SU-DHL-6 (cell line): ENCODE measurements at regions not wholly inside any gene's neighbourhood (a gene's known extent, or its start where the extent isn't known, plus 50 kb on each side); places are given as distances from the start of the nearest gene placed in this dataset.

Experiments
- H2AFZ ChIP-seq: fragments of 200-600 bp; sonication (generic); 2 replicates; pipeline ENCODE4 v1.6.1; 2014; ENCODE audit warnings: low read depth, mild to moderate bottlenecking, moderate library complexity, mixed read lengths, antibody characterized with exemption, low read length; ENCODE audit not compliant: severe bottlenecking
- H3F3A ChIP-seq: fragments of 200-600 bp; shearing (Covaris generic); 2 replicates; pipeline ENCODE4 v1.6.0; 2016; ENCODE audit warnings: antibody characterized with exemption, mild to moderate bottlenecking; ENCODE audit not compliant: insufficient read depth
- H3K27ac ChIP-seq: fragments of 200-600 bp; sonication (generic); 2 replicates; pipeline ENCODE4 v1.5.1; 2016; ENCODE audit warnings: low read depth, mild to moderate bottlenecking, low read length, moderate library complexity, mixed read lengths
- H3K27me3 ChIP-seq: fragments of 200-600 bp; sonication (generic), shearing (Covaris generic); 2 replicates; pipeline ENCODE4 v1.6.0; 2014; ENCODE audit warnings: mild to moderate bottlenecking, low read length
- H3K36me3 ChIP-seq: fragments of 200-600 bp; sonication (generic); 2 replicates; pipeline ENCODE4 v1.6.1; 2014; ENCODE audit warnings: mild to moderate bottlenecking, low read length, mixed read lengths
- H3K4me2 ChIP-seq: fragments of 300-600, 200-600 bp; shearing (Covaris generic), sonication (generic); 2 replicates; pipeline ENCODE4 v1.6.0; 2014; ENCODE audit warnings: low read length, low read depth, mild to moderate bottlenecking; ENCODE audit not compliant: poor library complexity, severe bottlenecking
- H3K4me3 ChIP-seq: fragments of 200-600 bp; sonication (generic); 2 replicates; pipeline ENCODE4 v1.5.1; 2014; ENCODE audit warnings: antibody characterized with exemption, low read length, mild to moderate bottlenecking, mixed read lengths; ENCODE audit not compliant: insufficient read depth, poor library complexity, severe bottlenecking
- H3K79me2 ChIP-seq: fragments of 200-600 bp; sonication (generic); 2 replicates; pipeline ENCODE4 v1.6.1; 2014; ENCODE audit warnings: mild to moderate bottlenecking, low read length, moderate library complexity; ENCODE audit not compliant: insufficient read depth
- H3K9ac ChIP-seq: fragments of 200-600 bp; sonication (generic); 2 replicates; pipeline ENCODE4 v1.7.0; 2014; ENCODE audit warnings: mild to moderate bottlenecking, low read length
- H3K9me2 ChIP-seq: fragments of 200-600 bp; sonication (generic); replicated peaks from 2 replicates; pipeline ENCODE4 v1.6.1; 2014; ENCODE audit warnings: low read length; ENCODE audit not compliant: insufficient read depth
- H3K9me3 ChIP-seq: fragments of 200-600 bp; sonication (generic); 2 replicates; pipeline ENCODE4 v1.6.1; 2014; ENCODE audit warnings: low read length, mixed read lengths; ENCODE audit not compliant: insufficient read depth
- H4K20me1 ChIP-seq: fragments of 200-600 bp; sonication (generic); 2 replicates; pipeline ENCODE4 v1.6.1; 2014; ENCODE audit warnings: low read depth, mild to moderate bottlenecking, antibody characterized with exemption, low read length, moderate library complexity, mixed read lengths
- EZH2phosphoT487 ChIP-seq: fragments of 200-600 bp; sonication (generic), shearing (Covaris generic); conservative IDR thresholded peaks from 2 replicates; pipeline ENCODE4 v1.6.1; 2018; ENCODE audit warnings: mild to moderate bottlenecking, antibody characterized with exemption, low read length, moderate library complexity, mixed read lengths
- TF ChIP-seq, protein P1 (sequence below): fragments of 200-600 bp; sonication (generic); IDR thresholded peaks from one replicate; pipeline ENCODE4 v1.5.1; 2017; ENCODE audit warnings: antibody characterized with exemption, mild to moderate bottlenecking, low read length, moderate library complexity; ENCODE audit not compliant: insufficient read depth, poor library complexity, severe bottlenecking

GRCh38 chr2:8088810-8089209 lies 593.0 kb upstream of the ID2 start:
- H3K79me2 ChIP-seq = no peaks in the 10 kb centered on the region
- no peak overlapping the region for H2AFZ ChIP-seq
- no peaks in the 10 kb centered on the region for H3K36me3 ChIP-seq
- no peaks in the 10 kb centered on the region for H3K27me3 ChIP-seq
- H3K9ac ChIP-seq = no peak overlapping the region
- H3K4me2 ChIP-seq = no peak overlapping the region
- H3K4me3 ChIP-seq = no peak overlapping the region
- H3K9me2 ChIP-seq = no peaks in the 10 kb centered on the region
- no peak overlapping the region for H3K27ac ChIP-seq
- H3F3A ChIP-seq = no peaks in the 10 kb centered on the region
- no peak for TF ChIP-seq EZH2phosphoT487
- TF ChIP-seq, protein P1, sequence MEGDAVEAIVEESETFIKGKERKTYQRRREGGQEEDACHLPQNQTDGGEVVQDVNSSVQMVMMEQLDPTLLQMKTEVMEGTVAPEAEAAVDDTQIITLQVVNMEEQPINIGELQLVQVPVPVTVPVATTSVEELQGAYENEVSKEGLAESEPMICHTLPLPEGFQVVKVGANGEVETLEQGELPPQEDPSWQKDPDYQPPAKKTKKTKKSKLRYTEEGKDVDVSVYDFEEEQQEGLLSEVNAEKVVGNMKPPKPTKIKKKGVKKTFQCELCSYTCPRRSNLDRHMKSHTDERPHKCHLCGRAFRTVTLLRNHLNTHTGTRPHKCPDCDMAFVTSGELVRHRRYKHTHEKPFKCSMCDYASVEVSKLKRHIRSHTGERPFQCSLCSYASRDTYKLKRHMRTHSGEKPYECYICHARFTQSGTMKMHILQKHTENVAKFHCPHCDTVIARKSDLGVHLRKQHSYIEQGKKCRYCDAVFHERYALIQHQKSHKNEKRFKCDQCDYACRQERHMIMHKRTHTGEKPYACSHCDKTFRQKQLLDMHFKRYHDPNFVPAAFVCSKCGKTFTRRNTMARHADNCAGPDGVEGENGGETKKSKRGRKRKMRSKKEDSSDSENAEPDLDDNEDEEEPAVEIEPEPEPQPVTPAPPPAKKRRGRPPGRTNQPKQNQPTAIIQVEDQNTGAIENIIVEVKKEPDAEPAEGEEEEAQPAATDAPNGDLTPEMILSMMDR = no peak
- H3K9me3 ChIP-seq = no peaks in the 10 kb centered on the region
- H4K20me1 ChIP-seq = no peaks in the 10 kb centered on the region

- Histone ChIP-seq H3K36me3 (no peaks in the 10 kb centered on the region), H3K27ac (no peak overlapping the region), H3K9me3 (no peaks in the 10 kb centered on the region), H3K4me2 (no peak overlapping the region), H3K79me2 (no peaks in the 10 kb centered on the region), H3K4me3 (no peak overlapping the region), H4K20me1 (no peaks in the 10 kb centered on the region), H3K9ac (no peak overlapping the region), H3F3A (no peaks in the 10 kb centered on the region), H3K27me3 (no peaks in the 10 kb centered on the region), H2AFZ (no peak overlapping the region), H3K9me2 (no peaks in the 10 kb centered on the region)
- TF ChIP-seq EZH2phosphoT487 = no peak
- TF ChIP-seq, protein P1 = no peak
These were observed 592.3 kb upstream of the ID2 start for GRCh38 chr2:8089596-8089995.

GRCh38 chr2:8090748-8091700 lies 590.8 kb upstream of the ID2 start:
- Histone ChIP-seq H3K27ac (no peak overlapping the region), H3K4me3 (no peak overlapping the region), H3K27me3 (no peaks in the 10 kb centered on the region), H3K9me2 (no peaks in the 10 kb centered on the region), H3K36me3 (no peaks in the 10 kb centered on the region), H3K79me2 (no peaks in the 10 kb centered on the region), H3K4me2 (no peak overlapping the region), H3K9me3 (no peaks in the 10 kb centered on the region), H4K20me1 (no peaks in the 10 kb centered on the region), H2AFZ (peak overlapping the region; percentile 12), H3F3A (no peaks in the 10 kb centered on the region), H3K9ac (no peak overlapping the region)
- TF ChIP-seq EZH2phosphoT487 = no peak
- TF ChIP-seq, protein P1 = no peak
